ENCODE measurements at regions not wholly inside any gene's neighbourhood (a gene's known extent, or its start where the extent isn't known, plus 50 kb on each side); places are given as distances from the start of the nearest gene placed in this dataset.

- no peak for TF ChIP-seq CTCF (IDR thresholded peaks at IDR 0.05; ENCODE audit: low read depth, low read length)
- no peak overlapping the region for H3K4me3 ChIP-seq (ENCODE audit: low read depth, low read length)
Observed at GRCh38 chr14:49505041-49505766, 81.0 kb downstream of the RPS29 start.

GRCh38 chr14:49497725-49498348, 88.3 kb downstream of the RPS29 start:
- TF ChIP-seq CTCF (IDR thresholded peaks at IDR 0.05; ENCODE audit: low read depth, low read length): peak; percentile 68; the same call in 1 of the 2 replicates
- H3K4me3 ChIP-seq (ENCODE audit: low read depth, low read length): no peak overlapping the region

- TF ChIP-seq CTCF (IDR thresholded peaks at IDR 0.05; ENCODE audit: low read depth, low read length): no peak
Observed at GRCh38 chr14:49497267-49497666, 88.9 kb downstream of the RPS29 start.

GRCh38 chr14:49494836-49495235, 91.3 kb downstream of the RPS29 start:
- no peak overlapping the region for H3K4me3 ChIP-seq (ENCODE audit: low read depth, low read length)
- no peak for TF ChIP-seq CTCF (IDR thresholded peaks at IDR 0.05; ENCODE audit: low read depth, low read length)

More at GRCh38 chr14:49497267-49497666, 88.9 kb downstream of the RPS29 start:
- no peak overlapping the region for H3K4me3 ChIP-seq (ENCODE audit: low read depth, low read length)

DNA sequence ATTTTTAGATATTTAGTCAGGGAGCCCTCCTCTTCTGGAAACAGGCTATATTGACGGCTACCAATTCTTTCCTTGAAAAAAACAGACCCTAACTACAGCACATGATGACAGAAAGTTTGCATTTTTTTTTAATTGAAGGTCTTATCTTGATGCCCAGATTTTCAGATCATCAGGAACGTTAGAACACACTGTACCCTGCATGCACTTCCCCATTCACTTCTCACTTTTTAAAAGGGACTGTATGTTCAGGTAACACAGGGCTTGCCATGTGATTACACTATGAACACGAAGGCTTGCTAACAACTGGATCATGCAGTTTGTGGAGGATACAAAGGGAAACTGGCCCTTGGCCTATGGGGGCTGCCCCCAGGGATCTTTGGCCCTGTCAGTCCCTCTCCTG, 92.6 kb downstream of the RPS29 start:
- H3K4me3 ChIP-seq (ENCODE audit: low read depth, low read length): no peak overlapping the region
- TF ChIP-seq CTCF (IDR thresholded peaks at IDR 0.05; ENCODE audit: low read depth, low read length): no peak

GRCh38 chr14:49492151-49492550, 94.0 kb downstream of the RPS29 start:
- TF ChIP-seq CTCF (IDR thresholded peaks at IDR 0.05; ENCODE audit: low read depth, low read length): no peak

DNA sequence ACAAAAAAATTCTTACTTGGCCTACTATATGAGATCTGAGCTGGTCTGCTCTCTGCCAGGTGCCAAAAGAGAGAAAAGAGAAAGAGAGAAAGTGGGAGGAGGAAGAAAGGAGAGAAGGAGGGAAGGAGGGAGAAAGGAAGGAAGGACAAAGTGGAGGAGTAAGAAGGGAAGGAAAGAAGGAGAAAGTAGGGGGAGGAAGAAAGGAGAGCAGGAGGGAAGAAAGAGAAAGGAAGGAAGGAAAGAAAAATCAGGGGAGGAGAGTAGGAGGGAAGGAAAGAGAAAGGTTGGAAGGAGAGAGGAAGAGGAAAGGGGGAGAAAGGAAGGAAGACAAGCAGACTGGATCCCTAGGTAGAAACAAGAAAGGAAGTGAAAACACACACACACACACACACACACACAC, 96.8 kb downstream of the RPS29 start:
- H3K4me3 ChIP-seq (ENCODE audit: low read depth, low read length): no peak overlapping the region
- no peak for TF ChIP-seq CTCF (IDR thresholded peaks at IDR 0.05; ENCODE audit: low read depth, low read length)

More at GRCh38 chr14:49492151-49492550, 94.0 kb downstream of the RPS29 start:
- H3K4me3 ChIP-seq (ENCODE audit: low read depth, low read length): no peak overlapping the region
